DMS114 treated with DMSO at 0.1 percent for 48 hours (cell line): ENCODE measurements at regions not wholly inside any gene's neighbourhood (a gene's known extent, or its start where the extent isn't known, plus 50 kb on each side); places are given as distances from the start of the nearest gene placed in this dataset.
"Not testable (repeated sequence)": the region's sequence is repeated elsewhere in the genome, so short reads cannot be mapped to it uniquely, and the experiment has no call there.

Source experiments
- DNase-seq: peaks from one replicate; lab custom pipeline; 2025; ENCODE audit not compliant: unreplicated experiment; lab: John Stamatoyannopoulos, UW

DNA sequence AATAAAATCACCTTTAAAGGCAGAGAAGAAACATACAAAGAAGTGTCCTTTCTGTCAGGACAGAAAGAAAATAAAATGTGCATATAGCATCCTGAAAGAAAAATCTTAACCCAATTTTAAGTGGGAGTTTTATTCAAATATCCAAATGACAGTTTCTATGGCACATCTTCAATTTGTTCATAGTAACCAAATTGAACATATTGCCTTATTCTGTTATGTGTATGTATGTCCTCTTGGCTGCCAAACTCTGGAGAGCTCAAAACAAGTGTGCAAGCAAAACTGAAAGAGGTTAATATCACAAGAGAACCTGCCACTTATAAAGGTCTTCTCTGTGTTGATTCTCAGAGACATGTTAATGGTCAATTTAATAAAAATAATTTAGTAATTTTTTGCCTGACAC lies 334.7 kb downstream of the BCKDHB start:
- no peak for DNase-seq

- no peak for DNase-seq
Measured at GRCh38 chr6:80440496-80441115, 334.1 kb downstream of the BCKDHB start.

DNA sequence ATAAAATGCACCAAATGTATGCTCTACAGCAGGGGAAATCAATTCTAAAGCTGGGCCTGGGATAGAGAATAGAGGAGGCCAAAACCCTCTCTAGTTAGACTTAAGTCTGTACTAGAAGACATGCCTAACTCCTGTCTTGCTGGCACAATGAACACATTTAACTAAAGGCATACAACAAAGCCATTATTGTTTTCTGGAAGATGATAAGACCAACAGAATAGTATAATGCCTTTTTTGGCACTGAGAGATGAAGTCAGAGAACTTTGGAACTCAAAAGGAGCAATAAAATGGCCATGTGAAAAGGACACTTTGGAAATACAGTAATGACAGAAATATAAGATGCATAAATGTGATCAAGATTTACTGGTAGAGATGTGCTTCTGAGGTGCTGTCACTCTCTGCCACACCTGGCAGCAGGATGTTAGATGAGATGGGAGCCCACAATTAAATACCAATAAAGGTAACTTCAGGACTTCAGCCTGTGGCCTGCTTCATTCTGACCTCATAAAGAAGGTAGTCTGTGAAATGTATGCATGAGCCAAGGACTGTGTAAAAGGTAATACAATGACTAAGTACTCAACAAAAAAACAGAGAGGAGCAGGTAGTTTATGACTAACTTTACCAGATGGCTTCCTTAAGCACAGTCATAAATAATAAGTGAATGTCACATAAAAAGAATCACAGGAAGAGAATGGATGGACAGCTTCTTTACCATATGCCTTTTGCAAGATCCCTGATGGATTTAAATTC lies 333.4 kb downstream of the BCKDHB start:
- DNase-seq = no peak

DNA sequence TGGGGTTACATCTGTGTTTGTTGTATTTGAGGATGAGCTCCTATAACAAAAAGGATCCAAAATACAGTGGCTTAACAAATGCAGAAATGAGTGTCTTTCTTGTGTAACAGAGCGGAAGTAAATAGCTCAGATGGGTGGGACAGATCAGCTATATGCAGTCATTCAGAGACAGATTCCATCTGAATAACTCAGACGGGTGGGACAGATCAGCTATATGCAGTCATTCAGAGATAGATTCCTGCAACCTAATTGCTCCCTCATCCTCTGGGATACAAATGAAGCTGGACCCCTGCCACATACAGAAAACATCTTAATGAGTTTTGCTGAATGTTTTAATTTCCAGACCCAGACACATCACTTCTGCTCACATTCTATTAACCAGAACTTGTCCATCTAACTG lies 332.3 kb downstream of the BCKDHB start:
- no peak for DNase-seq

DNA sequence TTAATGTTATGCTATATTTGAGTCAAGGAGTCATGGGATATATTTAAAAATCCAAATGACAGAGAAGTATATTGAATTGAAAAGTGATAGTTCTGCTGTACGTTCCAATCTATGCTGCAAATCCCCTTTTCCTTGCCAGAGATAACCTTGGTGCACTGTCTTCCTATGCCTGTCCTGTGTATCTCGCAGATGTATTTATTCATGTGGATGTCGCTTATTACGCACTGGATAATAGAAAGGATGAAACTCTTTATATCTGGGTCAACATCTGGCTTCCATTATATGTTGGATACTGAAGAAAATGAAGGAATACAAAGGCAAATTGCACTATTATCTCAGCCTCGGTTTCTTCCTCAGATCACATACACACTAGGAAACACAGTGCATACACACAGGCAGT lies 331.3 kb downstream of the BCKDHB start:
- DNase-seq = no peak

- no peak for DNase-seq
Measured at GRCh38 chr6:80437221-80437620, 330.8 kb downstream of the BCKDHB start.

DNA sequence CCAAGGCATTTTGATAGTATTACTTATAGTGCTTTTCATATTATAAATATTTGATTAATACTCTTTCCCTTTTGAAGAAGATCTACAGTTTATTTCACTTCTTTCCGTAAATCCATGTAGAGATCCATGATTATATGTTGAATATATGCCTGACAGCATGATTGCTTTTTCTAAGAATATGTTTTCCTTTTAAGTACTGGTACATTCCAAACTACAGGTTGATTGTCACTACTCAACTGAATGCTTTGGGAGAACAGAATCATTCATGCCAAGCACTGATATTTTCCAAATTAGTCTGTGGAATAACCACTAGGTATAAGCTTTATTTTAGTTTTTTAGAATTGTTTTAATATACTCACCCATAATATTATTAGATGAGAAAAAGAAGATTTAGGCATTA lies 330.2 kb downstream of the BCKDHB start:
- DNase-seq = no peak

- no peak for DNase-seq
Measured at GRCh38 chr6:80435457-80435856, 329.0 kb downstream of the BCKDHB start.

DNA sequence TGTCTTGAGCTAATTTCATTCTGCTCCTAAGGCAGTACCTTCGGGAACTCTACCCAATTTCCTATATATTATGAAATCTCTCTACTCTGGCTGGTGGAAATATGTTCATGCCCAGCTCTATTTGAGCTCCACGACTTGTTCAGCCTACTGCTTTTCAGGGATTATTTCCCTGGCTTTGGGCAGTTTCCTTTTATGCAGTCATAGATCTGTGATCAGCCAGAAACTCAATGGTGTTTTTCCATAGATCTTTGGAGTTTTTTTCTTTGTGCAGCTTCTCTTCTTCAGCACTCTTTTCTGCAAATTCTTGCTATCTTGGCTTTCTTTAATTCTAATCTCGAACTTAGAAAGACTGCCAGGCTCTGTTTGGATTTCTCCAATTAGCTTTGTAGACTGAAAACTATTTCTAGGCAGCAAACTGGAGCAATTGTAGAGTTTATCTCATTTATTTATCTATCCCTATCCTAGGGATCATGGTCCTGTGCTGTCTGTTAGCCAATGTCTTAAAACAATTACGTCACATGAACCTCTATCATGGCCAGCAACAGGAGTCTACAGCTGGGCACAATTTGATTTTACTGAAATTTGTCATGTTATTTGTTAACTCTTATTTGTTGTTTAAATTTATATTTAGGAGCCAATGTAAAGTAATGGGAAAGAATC lies 328.4 kb downstream of the BCKDHB start:
- DNase-seq = no peak

DNA sequence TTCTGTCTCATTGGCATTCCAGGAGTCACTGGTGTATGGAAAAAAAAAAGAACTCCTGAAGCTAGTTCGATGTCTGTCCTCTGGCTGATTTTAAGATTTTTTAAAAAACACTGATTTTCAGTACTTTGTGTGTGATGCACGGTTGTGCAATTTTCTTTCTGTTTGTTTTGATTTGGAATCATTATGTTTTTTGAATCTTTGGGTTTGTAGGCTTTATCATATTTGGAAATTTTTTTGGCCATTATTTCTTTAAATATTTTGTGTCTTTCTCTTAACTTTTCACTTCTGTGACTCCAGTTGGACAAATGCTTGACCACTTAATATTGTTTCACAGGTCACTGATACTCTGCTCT lies 327.2 kb downstream of the BCKDHB start:
- DNase-seq = no peak

- no peak for DNase-seq
Measured at GRCh38 chr6:80433010-80433672, 326.7 kb downstream of the BCKDHB start.

DNA sequence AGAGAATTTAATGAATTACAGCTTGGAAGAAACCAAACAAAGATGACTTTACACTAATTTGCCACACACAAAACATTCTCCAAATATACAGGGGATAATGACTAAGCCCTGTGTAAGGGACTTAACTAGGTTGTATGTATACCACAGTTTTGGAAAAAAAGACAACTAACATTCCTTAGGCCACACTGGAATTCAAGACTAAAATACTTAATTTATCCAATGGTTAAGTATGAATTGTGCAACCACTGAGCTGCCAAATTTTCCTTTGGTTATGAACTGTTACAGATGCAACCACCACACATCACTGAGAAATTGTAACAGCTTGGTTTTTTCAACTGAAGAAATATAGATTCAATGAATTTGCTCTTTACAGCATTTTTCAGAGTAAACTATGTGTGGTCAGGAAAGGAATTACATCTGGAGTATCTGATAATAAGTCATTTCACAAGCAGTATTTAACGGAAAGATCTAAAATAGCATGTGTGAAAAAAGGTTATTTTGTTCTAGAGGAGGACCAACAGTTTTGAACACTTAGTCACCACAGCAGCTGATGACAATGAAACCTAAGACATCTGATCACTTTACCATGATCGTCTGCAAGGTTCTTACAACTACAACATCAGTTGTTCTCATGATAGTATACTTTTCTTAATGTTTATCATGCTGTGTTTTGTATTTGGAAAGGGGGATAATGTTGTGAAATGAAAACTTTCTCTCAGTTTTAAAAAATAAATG lies 318.8 kb downstream of the BCKDHB start:
- DNase-seq = no peak

GRCh38 chr6:80411486-80411885 lies 305.0 kb downstream of the BCKDHB start:
- no peak for DNase-seq

DNA sequence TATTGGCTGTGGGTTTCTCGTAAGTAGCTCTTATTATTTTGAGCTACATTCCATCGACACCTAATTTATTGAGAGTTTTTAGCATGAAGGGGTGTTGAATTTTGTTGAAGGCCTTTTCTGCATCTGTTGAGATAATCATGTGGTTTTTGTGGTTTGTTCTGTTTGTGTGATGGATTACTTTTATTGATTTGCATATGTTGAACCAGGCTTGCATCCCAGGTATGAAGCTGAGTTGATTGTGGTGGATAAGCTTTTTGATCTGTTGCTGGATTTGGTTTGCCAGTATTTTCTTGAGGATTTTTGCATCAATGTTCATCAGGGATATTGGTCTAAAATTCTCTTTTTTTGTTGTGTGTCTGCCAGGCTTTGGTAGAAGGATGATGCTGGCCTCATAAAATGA lies 301.5 kb downstream of the BCKDHB start:
- DNase-seq = not testable (repeated sequence)

DNA sequence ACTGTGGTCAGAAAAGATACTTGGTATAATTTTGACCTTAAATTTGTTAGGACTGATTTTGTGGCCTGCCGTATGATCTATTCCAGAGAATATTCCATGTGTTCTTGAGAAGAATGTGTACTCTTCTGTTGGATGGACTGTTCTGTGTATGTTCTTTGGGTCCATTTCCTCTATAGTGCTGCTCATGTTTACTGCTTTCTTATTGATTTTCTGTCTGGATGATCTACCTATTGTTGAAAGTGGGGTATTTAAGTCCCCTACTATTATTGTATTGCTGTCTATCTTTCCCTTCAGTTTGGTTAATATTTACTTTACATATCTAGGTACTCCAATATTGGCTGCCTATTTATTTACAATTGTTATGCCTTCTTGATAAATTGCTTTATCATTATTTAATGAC lies 298.4 kb downstream of the BCKDHB start:
- DNase-seq = no peak

- no peak for DNase-seq
Measured at GRCh38 chr6:80403365-80403764, 296.9 kb downstream of the BCKDHB start.

GRCh38 chr6:80402266-80402665 lies 295.8 kb downstream of the BCKDHB start:
- no peak for DNase-seq
